Activated naive CD4-positive, alpha-beta T cell treated with anti-CD3 and anti-CD28 coated beads, Interleukin-2, amount 50 U/mL, for 72 hours (primary cell): ENCODE measurements at regions not wholly inside any gene's neighbourhood (a gene's known extent, or its start where the extent isn't known, plus 50 kb on each side); places are given as distances from the start of the nearest gene placed in this dataset.

ENCODE experiments used
- ATAC-seq, 2 donors: fragments of 150-1000 bp; cut with Tn5 transposase; 2 replicates each; pipeline ENCODE4 v1.10.0; 2021; ENCODE audit warnings: mild to moderate bottlenecking in 2 of 2, moderate library complexity in 2 of 2
- DNase-seq, 2 donors: peaks; one replicate each; pipeline ENCODE4 v3.0.0; 2021 to 2022; ENCODE audit warnings: low spot score in 2 of 2
- H3K27ac Mint-ChIP-seq, 2 donors: one replicate each; pipeline ENCODE4 v1.8.0; 2022; ENCODE audit warnings: mild to moderate bottlenecking in 2 of 2, mixed read lengths in 2 of 2
- H3K36me3 Mint-ChIP-seq, 2 donors: one replicate each; pipeline ENCODE4 v1.8.0; 2022; ENCODE audit warnings: mixed read lengths in 2 of 2
- H3K9me3 Mint-ChIP-seq, 2 donors: one replicate each; pipeline ENCODE4 v1.8.0; 2022; ENCODE audit warnings: mixed read lengths in 2 of 2

DNA sequence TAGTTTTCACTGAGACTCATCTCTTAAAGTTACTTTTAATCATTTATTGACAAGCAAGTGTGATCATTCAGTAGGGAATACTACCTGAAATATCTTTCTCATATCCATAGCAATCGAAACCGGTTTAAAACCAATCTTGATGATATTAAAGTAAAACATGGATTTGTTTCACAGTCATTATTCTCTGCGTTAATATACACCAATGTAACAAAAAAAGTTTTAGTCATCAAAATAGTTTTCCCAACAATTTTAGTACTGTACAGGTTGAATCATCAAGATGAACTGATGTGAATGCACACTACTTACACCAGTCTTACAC is 137.0 kb upstream of the KRAS start:
- DNase-seq (no peak), ATAC-seq (no peak)
- Mint-ChIP-seq H3K36me3 (peaks cover 0 to 4% of the 10 kb centered on the region in 2 donors), H3K9me3 (no peaks in the 10 kb centered on the region), H3K27ac (peak overlapping the region; percentile 57 to 100)

DNA sequence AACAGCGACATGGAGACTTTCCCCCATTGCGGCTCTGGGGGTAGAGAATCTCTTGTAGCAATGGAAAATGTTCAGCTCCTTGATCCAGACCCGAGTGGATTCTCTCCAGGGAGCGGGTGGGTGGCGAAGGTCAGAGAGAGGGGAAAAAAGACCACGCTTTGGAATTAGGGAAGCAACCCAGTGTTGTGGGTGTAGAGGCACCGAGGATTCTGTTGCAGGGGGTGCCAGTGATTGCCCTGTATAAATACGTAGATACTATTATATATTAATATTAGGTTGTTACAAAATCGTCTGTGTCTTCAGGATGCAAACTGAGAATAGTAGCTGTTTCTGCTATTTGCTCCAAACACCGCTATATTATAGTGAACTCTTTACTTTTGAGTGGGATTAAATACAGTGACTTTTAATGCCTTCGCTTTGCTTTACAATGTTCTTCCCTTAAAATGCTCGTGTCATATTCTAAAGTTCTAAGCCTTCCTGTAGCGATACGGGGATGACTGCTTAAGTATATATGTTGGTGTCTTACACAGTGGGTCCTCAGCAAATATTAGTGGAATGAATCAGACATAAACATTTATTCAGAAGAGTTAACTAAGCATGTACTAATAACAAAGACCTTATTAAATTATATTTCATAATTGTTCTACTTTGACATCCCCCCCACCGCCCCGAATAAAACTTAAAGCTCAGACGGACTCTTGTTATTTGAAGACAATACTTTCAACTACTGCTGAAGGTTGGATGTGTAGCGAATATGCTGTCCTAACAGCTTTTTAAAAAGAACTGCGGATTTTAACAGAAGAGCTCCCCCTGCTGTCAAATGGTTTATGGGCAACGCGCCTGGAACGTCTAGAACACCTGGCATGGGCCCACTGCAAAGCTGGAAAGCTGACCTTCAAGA is 136.4 kb upstream of the KRAS start:
- DNase-seq (peak in 1 of 2 donors; percentile 82), ATAC-seq (peak in 1 of 2 donors; percentile 21)
- peaks cover 0 to 4% of the 10 kb centered on the region in 2 donors for H3K36me3 Mint-ChIP-seq
- H3K9me3 Mint-ChIP-seq: no peaks in the 10 kb centered on the region
- H3K27ac Mint-ChIP-seq: peak overlapping the region; percentile 99 to 100

DNA sequence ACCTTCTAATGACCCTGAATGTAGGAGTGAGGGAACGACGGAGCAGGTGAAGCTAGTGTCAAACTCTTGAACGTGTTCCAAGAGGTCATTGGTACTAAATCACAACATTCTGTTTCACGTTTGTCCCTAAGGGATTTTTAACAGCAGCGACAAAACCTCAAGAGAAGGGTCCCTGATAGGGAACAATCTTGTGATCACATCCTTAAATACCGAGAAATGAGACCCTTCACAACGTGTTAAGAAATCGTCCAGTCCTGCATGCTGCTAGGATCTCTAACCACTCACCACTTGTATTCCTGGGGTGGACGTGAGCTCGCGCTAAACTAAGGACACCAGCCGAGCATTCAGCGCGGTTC is 134.1 kb upstream of the KRAS start:
- Mint-ChIP-seq H3K27ac (peak overlapping the region; percentile 76 to 100), H3K36me3 (peaks cover 0 to 4% of the 10 kb centered on the region in 2 donors), H3K9me3 (no peaks in the 10 kb centered on the region)
- DNase-seq: no peak
- ATAC-seq: no peak

DNA sequence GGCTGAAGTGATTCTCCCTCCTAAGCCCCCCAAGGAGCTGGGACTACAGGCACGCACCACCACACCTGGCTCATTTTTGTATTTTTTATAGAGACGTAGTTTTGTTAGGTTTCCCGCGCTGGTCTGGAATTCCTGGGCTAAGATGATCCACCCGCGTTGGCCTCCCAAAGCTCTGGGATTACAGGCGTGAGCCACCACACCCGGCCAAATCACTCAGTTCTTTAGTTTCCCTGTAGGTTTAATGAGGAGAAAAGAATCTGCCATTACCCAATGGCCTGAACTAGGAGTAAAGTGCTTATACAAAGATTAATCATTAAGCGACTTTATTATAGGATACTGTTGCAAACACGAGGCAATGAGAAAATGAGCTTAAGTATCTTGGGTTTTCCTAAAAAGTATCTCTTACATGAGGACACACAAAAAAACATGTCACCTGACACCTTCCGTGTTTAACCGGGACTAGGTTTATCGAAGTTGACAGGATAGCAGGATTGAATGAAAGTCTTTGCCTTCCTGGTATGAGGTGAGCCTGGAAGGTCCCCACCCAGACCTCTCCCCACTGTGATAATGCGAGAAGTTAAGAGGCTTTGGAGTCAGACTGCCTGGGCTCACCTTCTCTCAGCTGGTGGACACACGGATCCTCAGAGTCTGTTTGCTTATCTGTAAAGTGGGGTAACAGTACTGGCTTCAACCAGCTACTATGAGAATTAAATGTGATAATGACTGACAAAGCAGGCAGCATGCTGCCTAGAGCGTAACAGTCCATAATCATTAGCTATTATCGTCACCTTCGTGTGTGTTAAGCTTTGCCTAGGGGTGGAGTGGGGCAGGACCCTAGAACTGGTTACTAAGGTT is 133.5 kb upstream of the KRAS start:
- Mint-ChIP-seq H3K36me3 (peaks cover 0 to 4% of the 10 kb centered on the region in 2 donors), H3K27ac (peak overlapping the region in 1 of 2 donors; percentile 76), H3K9me3 (no peaks in the 10 kb centered on the region)
- DNase-seq: no peak
- ATAC-seq: no peak

DNA sequence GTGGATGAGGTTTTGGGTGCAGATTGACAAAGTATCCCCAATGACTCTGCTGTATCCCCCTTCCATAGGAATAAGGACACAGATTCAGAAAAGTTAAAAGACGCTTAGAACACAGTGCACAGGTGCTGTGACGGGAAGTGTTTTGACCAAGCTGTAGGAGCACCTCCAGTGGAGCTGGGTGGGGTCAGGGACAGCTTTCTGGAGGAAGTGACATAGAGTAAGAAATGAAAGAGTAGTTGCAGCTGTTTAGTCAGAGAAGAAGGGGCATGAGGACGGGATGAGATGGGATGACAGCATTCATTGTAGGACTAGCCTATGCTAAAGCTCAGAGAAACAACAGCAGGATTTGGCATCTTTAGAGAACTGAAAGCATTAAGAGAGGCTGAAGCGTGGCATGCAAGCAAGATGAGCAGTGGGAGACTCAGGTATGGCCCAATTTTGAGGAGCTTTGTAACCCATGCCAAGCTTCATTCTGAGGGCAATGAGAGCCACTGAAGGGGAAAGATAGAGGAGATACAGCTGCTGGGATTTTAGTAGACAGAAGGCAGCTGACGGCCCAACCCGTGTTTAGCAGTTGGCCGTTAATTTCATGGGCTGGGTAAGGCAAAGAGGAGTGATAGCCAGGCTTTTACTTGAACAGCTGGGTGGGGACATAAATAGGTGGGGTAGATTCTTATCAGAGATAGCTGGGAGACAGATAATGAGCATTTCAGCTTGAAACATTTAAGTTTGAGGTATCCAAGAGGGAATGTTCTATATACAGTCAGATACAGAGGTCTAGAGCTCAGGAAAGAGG is 131.8 kb upstream of the KRAS start:
- ATAC-seq: no peak
- Mint-ChIP-seq H3K27ac (no peak overlapping the region), H3K9me3 (no peaks in the 10 kb centered on the region), H3K36me3 (peaks cover 0 to 4% of the 10 kb centered on the region in 2 donors)
- no peak for DNase-seq

DNA sequence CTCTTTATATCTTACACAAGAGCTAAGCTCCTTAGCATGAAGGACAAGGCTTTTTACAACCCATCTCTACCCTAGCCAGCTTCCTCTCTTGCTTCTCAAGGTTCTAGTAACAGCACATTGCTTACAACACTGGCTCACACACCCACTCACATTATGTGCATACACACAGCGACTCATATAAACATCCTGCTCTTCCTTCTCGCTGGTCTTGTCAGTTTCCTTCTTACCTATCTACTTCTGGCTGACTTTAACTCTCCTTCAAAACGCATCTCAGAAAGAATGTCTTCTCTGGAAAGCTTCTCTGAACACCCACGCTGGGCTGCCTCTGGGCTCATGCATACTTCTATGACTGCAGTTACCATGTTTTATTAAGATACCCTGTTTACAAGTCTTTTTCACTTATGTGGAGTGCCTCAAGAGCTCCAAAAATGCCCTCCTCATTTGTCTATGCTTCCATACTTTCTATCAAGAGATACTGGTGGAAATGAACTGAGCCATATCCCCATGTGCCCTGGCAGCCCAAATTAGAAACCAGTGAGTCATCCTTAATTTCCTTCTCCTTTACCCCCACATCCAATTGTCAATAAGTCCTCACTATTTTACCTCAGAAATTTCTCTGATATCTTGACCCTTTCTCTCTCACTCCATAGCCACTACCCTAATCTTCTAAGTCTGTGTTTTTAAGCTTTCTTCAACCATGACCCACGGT is 126.9 kb upstream of the KRAS start:
- H3K27ac Mint-ChIP-seq: peak overlapping the region in 1 of 2 donors; percentile 5
- DNase-seq: no peak
- H3K36me3 Mint-ChIP-seq: no peaks in the 10 kb centered on the region
- H3K9me3 Mint-ChIP-seq: no peaks in the 10 kb centered on the region
- peak; percentile 82 to 95 for ATAC-seq

DNA sequence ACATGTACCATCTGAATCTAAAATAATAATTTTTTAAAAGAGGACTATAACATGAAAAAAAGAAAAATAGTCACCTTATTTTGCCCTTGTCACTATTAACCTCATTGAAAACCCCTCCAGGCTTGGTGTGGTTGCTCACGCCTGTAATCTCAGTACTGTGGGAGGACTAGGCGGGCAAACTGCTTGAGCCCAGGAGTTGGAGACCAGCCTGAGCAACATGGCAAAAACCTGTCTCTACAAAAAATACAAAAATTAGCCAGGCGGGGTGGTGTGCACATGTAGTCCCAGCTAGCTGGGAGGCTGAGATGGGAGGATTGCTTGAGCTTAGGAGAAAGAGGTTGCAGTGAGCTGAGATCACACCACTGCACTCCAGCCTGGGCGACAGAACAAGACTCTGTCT is 126.3 kb upstream of the KRAS start:
- no peak for DNase-seq
- no peaks in the 10 kb centered on the region for H3K9me3 Mint-ChIP-seq
- peak overlapping the region in 1 of 2 donors; percentile 5 for H3K27ac Mint-ChIP-seq
- ATAC-seq: peak; percentile 13 to 25
- H3K36me3 Mint-ChIP-seq: no peaks in the 10 kb centered on the region

DNA sequence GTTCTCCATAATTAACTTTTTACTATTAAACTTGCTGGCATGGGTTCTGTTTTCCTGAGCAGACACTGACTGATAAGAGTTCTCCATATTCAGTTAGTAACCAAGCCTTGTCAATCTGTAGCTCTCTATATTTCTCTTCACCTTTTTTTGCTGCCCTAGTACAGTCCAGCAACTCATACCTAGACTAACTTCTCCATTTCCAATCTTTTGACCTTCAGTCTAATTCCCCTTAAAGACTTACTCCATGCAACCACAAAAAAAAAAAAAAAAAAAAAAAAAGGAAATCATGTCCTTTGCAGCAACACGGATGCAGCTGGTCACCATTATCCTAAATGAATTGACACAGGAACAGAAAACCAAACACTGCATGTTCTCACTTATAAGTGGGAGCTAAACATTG is 125.7 kb upstream of the KRAS start:
- Mint-ChIP-seq H3K9me3 (no peaks in the 10 kb centered on the region), H3K27ac (peak overlapping the region in 1 of 2 donors; percentile 15), H3K36me3 (no peaks in the 10 kb centered on the region)
- ATAC-seq (no peak), DNase-seq (no peak)

DNA sequence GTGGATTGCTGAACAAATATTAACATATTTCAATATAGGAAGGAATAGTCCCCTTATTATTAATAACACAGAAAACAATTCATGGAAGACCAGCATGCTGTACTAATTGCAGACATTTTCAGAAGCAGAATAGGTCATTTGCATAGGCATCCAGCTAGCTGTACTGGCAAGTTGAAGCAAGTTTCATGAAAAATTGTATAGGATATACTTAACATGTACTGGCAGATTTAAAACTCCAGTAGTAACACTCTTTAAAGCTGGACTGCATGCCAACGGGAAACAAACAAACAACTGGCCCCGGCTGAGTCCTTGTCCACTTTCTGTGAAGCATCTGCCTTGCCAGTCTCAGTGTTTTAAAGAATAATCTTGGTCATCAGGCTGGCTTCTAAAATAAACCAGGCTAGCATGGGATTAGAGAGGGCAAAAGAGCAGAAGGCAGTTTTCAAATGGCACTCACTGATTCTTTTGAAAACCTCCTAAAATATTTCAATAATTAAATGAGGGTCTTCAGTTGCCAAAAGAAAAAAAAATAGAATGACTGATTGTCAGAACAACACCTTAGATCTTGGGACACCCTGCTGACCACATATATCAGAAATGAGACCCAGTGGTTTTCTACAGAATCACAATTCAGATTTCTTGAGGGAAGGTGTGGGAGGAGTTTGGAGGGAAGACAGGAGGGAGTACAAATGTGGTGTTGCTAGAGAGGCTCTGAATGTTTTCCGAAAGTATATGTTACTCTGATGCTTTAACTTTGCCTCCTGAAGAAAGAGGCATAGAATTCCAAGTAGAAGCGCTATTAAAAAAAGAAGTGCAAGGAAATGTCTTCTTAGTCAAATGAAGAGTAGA is 122.5 kb upstream of the KRAS start:
- peak; percentile 31 to 51 for ATAC-seq
- no peak for DNase-seq
- no peaks in the 10 kb centered on the region for H3K9me3 Mint-ChIP-seq
- H3K27ac Mint-ChIP-seq: no peak overlapping the region
- H3K36me3 Mint-ChIP-seq: no peaks in the 10 kb centered on the region

DNA sequence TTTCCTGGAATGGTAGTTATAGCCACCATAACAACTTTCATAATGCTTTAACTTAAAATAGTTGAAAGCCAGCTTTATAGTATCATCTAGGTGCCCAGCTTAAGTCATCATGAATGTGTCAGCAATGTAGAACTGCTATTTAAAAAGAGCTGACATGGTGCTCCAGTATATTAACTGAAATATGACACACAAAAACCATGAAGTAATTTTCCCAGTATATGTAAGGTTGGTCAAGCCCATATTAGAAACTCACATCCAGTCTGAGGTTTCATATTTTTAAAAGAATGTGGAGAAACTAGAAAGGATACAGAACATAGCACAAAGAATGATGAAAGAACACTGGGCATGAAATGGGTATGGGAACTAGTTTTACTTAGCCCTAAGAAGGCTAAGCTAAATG is 121.3 kb upstream of the KRAS start:
- no peak for DNase-seq
- no peaks in the 10 kb centered on the region for H3K9me3 Mint-ChIP-seq
- no peak overlapping the region for H3K27ac Mint-ChIP-seq
- H3K36me3 Mint-ChIP-seq: no peaks in the 10 kb centered on the region
- no peak for ATAC-seq

DNA sequence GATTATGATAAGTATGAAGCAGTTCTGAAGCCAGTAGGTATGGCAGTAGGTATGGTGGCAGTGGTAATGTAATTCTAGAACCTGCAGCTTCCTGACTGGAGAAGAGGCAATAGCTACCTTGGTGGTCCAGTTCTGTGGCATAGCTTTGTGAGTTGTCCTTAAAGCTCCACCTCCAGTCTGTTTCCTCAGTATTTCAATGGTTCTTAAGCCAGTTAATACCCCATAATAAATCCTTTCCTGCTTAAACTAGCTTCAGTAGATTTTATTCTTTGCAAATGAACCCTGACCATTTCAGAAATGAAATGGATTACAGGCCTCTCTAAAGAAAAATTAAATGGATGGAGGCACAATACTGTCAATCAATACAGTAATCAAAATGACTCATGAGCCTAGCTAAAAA is 117.8 kb upstream of the KRAS start:
- no peaks in the 10 kb centered on the region for H3K9me3 Mint-ChIP-seq
- H3K27ac Mint-ChIP-seq: no peak overlapping the region
- H3K36me3 Mint-ChIP-seq: no peaks in the 10 kb centered on the region
- ATAC-seq (no peak), DNase-seq (no peak)

DNA sequence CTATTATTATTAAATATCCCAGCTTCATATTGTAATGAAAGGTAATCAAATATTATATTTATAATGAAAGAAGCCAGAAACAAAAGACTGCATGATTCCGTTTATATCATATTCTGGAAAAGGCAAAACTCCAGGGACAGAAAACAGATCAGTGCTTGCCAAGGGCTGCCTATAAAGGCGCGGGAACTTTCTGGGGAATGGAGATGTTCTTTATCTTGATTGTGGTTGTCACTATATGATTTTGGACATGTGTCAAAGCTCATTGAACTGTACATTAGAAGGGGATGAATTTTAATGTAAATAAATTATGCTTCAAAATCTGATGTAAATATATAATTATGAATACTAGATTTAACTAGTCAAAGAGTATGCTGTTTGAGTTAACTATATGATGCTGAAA is 115.4 kb upstream of the KRAS start:
- H3K36me3 Mint-ChIP-seq: peaks cover 0 to 6% of the 10 kb centered on the region in 2 donors
- no peaks in the 10 kb centered on the region for H3K9me3 Mint-ChIP-seq
- DNase-seq (no peak), ATAC-seq (no peak)
- no peak overlapping the region for H3K27ac Mint-ChIP-seq

DNA sequence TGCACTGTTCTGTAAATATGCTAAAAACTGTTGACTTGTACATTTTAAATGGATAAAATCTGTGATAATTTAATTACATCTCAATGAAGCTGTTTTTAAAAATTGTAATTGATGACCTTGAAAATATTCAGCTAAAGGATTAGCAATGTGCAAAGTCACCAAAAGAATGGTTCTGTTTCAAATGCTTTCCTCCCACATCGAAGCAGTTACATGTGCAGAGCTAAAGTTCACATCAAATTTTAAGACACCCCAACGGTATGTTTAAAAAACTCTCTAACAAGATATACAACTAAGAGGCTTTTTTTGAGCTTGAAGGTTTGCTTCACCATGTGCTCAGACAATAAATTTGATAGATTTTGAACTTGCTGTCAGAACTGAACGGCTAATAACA is 114.6 kb upstream of the KRAS start:
- Mint-ChIP-seq H3K36me3 (peaks cover 0 to 6% of the 10 kb centered on the region in 2 donors), H3K9me3 (no peaks in the 10 kb centered on the region), H3K27ac (peak overlapping the region in 1 of 2 donors; percentile 69)
- peak; percentile 5 to 56 for ATAC-seq
- no peak for DNase-seq

DNA sequence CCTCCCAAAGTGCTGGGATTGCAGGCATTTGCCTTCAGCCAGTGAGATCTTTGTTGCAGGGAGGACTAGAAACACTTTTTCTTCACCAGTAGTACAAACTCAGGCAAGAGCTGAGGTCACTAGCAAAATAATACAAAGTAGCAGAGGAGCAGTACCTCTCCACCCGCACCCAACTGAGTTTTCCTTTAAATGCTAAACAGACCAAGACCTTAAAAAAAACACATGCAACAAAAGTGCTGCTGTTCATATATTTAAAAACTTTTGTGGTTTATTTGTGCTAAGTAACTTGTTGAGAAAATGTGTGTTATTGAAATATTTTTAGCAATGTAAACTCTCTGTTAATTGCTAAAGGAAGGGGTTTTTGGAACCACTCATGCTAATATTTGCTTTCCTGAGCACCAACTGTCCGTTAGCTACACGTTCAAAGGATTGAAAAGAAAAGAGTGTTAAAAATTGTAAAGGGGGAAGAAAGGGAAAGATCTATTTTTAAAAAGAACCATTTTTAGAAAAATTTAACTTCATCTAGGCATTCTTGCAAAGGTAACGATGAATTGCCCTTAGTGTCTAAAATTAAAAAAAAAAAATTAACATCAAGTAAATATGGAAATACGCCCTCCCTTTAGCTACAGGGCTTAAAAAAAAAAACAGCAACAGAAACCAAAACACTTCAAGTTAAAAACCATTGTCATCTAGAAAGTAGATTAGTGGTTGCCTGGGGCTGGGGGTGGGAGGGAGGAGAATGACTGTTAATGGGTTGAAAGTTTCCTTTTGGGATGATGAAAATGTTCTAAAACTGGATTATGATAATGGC is 114.0 kb upstream of the KRAS start:
- ATAC-seq (peak; percentile 89 to 92), DNase-seq (no peak)
- Mint-ChIP-seq H3K36me3 (peaks cover 0 to 6% of the 10 kb centered on the region in 2 donors), H3K9me3 (no peaks in the 10 kb centered on the region), H3K27ac (peak overlapping the region in 1 of 2 donors; percentile 69)

DNA sequence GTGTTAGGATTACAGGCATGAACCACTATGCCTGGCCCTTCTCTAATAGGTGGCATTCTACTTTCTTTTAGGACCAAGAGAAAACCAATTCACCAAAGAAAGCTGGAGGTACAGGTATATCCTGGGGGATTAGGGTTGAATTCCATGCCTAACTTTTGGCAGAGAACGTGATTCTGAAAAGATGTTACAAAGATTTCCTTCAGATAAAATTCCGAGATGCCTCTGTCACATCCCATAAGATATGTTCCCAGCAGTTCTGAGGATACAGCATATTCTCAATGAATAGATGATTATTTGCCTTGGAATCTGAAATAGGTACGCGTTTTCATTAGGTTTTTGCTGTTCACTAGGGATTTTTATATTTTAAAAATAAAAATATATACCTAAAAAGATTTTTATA is 111.9 kb upstream of the KRAS start:
- Mint-ChIP-seq H3K36me3 (peaks cover 0 to 6% of the 10 kb centered on the region in 2 donors), H3K27ac (no peak overlapping the region), H3K9me3 (no peaks in the 10 kb centered on the region)
- ATAC-seq (no peak), DNase-seq (no peak)
